ENCODE measurements at regions not wholly inside any gene's neighbourhood (a gene's known extent, or its start where the extent isn't known, plus 50 kb on each side); places are given as distances from the start of the nearest gene placed in this dataset.
"Not testable (repeated sequence)": the region's sequence is repeated elsewhere in the genome, so short reads cannot be mapped to it uniquely, and the experiment has no call there.

- WGBS, 2 experiments: 58 to 70% methylated on average over 2 of the region's 7 CpGs
- H3K27ac ChIP-seq (ENCODE audit: insufficient read depth, low read depth, low read length, poor library complexity, severe bottlenecking); H3K4me3 ChIP-seq (ENCODE audit: insufficient read depth, low read depth, low read length); H3K27me3 ChIP-seq (ENCODE audit: control insufficient read depth, insufficient read depth, low read length, poor library complexity, severe bottlenecking); H3K4me1 ChIP-seq (ENCODE audit: control insufficient read depth, insufficient read depth, low read length); H3K36me3 ChIP-seq (ENCODE audit: control insufficient read depth, insufficient read depth, low read length): not testable (repeated sequence)
- H3K9me3 ChIP-seq (ENCODE audit: control insufficient read depth, low read length): peaks cover 11% of the 10 kb centered on the region
These were observed 159.7 kb downstream of the TMEM121 start for GRCh38 chr14:105686050-105686449.

DNA sequence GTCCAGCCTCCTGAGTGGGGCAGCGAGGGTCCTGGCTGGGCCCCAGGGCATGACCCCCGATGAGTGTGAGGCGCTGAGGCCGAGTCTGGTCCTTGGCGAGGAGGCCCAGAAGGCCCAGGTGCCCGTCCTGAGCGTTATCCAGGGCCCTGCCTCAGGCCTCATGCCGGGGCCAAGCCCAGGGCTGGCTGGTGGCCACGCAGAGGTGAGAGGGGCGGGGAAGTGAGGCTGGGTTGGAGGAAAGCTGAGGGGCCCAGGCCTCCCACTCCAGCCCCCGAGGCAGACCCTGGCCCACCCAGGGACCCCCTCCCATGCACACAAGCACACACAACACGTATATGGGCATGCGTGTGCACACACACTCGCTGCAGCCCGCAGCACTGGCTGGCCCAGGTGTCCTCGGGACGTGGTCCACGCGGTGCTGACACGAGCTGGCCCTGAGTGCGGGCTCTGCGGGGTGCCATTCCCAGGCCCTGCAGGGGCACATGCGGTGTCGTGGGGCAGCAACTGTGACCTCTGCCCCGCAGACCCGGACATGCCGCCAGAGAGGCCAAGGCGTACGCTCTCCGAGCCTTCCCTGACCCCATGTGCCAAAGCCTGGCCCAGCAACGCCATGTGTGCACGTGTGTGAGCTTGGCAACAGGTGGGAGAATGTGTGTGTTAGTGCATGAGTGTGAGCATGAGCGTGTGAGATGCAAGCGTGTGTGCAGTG, 160.2 kb downstream of the TMEM121 start:
- H3K27ac ChIP-seq (ENCODE audit: insufficient read depth, low read depth, low read length, poor library complexity, severe bottlenecking); H3K36me3 ChIP-seq (ENCODE audit: control insufficient read depth, insufficient read depth, low read length); H3K27me3 ChIP-seq (ENCODE audit: control insufficient read depth, insufficient read depth, low read length, poor library complexity, severe bottlenecking); H3K4me3 ChIP-seq (ENCODE audit: insufficient read depth, low read depth, low read length); H3K4me1 ChIP-seq (ENCODE audit: control insufficient read depth, insufficient read depth, low read length): not testable (repeated sequence)
- 86 to 91% methylated on average over 22 to 31 of the region's 34 CpGs for WGBS, 2 experiments
- H3K9me3 ChIP-seq (ENCODE audit: control insufficient read depth, low read length): peaks cover 11% of the 10 kb centered on the region

- H3K36me3 ChIP-seq (ENCODE audit: control insufficient read depth, insufficient read depth, low read length); H3K27ac ChIP-seq (ENCODE audit: insufficient read depth, low read depth, low read length, poor library complexity, severe bottlenecking); H3K27me3 ChIP-seq (ENCODE audit: control insufficient read depth, insufficient read depth, low read length, poor library complexity, severe bottlenecking); H3K4me1 ChIP-seq (ENCODE audit: control insufficient read depth, insufficient read depth, low read length); H3K4me3 ChIP-seq (ENCODE audit: insufficient read depth, low read depth, low read length): not testable (repeated sequence)
- 77 to 80% methylated on average over 23 of the region's 23 CpGs for WGBS, 2 experiments
- H3K9me3 ChIP-seq (ENCODE audit: control insufficient read depth, low read length): peaks cover 11% of the 10 kb centered on the region
These were observed 161.0 kb downstream of the TMEM121 start for GRCh38 chr14:105687171-105688022.

DNA sequence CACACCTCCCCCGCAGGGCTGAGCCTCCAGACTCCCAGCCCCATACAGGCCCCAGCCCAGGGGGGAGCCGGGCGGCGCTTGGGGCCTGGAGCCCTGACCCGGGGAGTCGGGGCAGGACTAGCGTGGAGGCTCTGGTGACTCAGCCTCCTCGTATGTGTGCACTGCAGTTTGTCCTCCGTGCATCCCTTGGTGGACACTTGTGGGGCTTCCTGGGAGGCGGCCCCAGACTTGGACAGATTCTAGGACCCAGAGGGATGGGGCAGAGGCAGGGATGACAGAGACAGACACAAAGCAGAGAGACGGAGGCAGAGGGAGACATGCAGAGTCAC, 161.6 kb downstream of the TMEM121 start:
- H3K9me3 ChIP-seq (ENCODE audit: control insufficient read depth, low read length): peaks cover 11% of the 10 kb centered on the region
- WGBS, 2 experiments: 87 to 89% methylated on average over 10 of the region's 11 CpGs
- H3K27me3 ChIP-seq (ENCODE audit: control insufficient read depth, insufficient read depth, low read length, poor library complexity, severe bottlenecking); H3K27ac ChIP-seq (ENCODE audit: insufficient read depth, low read depth, low read length, poor library complexity, severe bottlenecking); H3K36me3 ChIP-seq (ENCODE audit: control insufficient read depth, insufficient read depth, low read length); H3K4me1 ChIP-seq (ENCODE audit: control insufficient read depth, insufficient read depth, low read length); H3K4me3 ChIP-seq (ENCODE audit: insufficient read depth, low read depth, low read length): not testable (repeated sequence)

DNA sequence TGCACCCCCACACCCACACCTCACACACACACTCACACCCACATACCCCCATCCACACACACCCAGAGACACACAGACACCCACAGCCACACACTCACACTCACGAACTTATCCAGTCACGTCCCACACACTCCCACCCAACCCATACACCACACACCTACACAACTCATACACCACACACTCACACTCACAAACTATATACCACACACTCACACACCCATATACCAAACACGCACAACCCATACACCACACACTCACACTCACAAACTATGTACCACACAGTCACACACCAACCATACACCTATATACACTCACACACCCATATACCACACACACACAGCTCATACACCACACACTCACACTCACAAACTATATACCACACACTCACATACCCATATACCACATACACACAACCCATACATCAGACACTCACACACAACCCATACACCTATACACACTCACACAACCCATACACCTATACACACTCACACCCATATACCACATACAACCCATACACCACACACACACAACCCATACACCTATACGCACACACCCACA, 162.4 kb downstream of the TMEM121 start:
- H3K36me3 ChIP-seq (ENCODE audit: control insufficient read depth, insufficient read depth, low read length); H3K27ac ChIP-seq (ENCODE audit: insufficient read depth, low read depth, low read length, poor library complexity, severe bottlenecking); H3K27me3 ChIP-seq (ENCODE audit: control insufficient read depth, insufficient read depth, low read length, poor library complexity, severe bottlenecking); H3K4me1 ChIP-seq (ENCODE audit: control insufficient read depth, insufficient read depth, low read length); H3K4me3 ChIP-seq (ENCODE audit: insufficient read depth, low read depth, low read length): not testable (repeated sequence)
- 80 to 89% methylated on average over 4 of the region's 4 CpGs for WGBS, 2 experiments
- peaks cover 11% of the 10 kb centered on the region for H3K9me3 ChIP-seq (ENCODE audit: control insufficient read depth, low read length)

GRCh38 chr14:105689722-105690121, 163.3 kb downstream of the TMEM121 start:
- no peak overlapping the region for H3K27ac ChIP-seq (ENCODE audit: insufficient read depth, low read depth, low read length, poor library complexity, severe bottlenecking)
- WGBS, 2 experiments: 75 to 88% methylated on average over 1 of the region's 1 CpG
- H3K9me3 ChIP-seq (ENCODE audit: control insufficient read depth, low read length): peaks cover 19% of the 10 kb centered on the region
- no peak overlapping the region for H3K4me3 ChIP-seq (ENCODE audit: insufficient read depth, low read depth, low read length)
- no peaks in the 10 kb centered on the region for H3K36me3 ChIP-seq (ENCODE audit: control insufficient read depth, insufficient read depth, low read length)
- no peaks in the 10 kb centered on the region for H3K4me1 ChIP-seq (ENCODE audit: control insufficient read depth, insufficient read depth, low read length)
- H3K27me3 ChIP-seq (ENCODE audit: control insufficient read depth, insufficient read depth, low read length, poor library complexity, severe bottlenecking): no peaks in the 10 kb centered on the region

- H3K27me3 ChIP-seq (ENCODE audit: control insufficient read depth, insufficient read depth, low read length, poor library complexity, severe bottlenecking): no peaks in the 10 kb centered on the region
- peaks cover 14% of the 10 kb centered on the region for H3K9me3 ChIP-seq (ENCODE audit: control insufficient read depth, low read length)
- H3K4me3 ChIP-seq (ENCODE audit: insufficient read depth, low read depth, low read length): no peak overlapping the region
- H3K27ac ChIP-seq (ENCODE audit: insufficient read depth, low read depth, low read length, poor library complexity, severe bottlenecking): no peak overlapping the region
- no peaks in the 10 kb centered on the region for H3K36me3 ChIP-seq (ENCODE audit: control insufficient read depth, insufficient read depth, low read length)
- no peaks in the 10 kb centered on the region for H3K4me1 ChIP-seq (ENCODE audit: control insufficient read depth, insufficient read depth, low read length)
- 76 to 81% methylated on average over 3 of the region's 3 CpGs for WGBS, 2 experiments
These were observed 164.3 kb downstream of the TMEM121 start for GRCh38 chr14:105690671-105691070.

- not testable (repeated sequence) for H3K4me1 ChIP-seq (ENCODE audit: control insufficient read depth, insufficient read depth, low read length); H3K27ac ChIP-seq (ENCODE audit: insufficient read depth, low read depth, low read length, poor library complexity, severe bottlenecking); H3K36me3 ChIP-seq (ENCODE audit: control insufficient read depth, insufficient read depth, low read length); H3K27me3 ChIP-seq (ENCODE audit: control insufficient read depth, insufficient read depth, low read length, poor library complexity, severe bottlenecking); H3K4me3 ChIP-seq (ENCODE audit: insufficient read depth, low read depth, low read length)
- H3K9me3 ChIP-seq (ENCODE audit: control insufficient read depth, low read length): peaks cover 14% of the 10 kb centered on the region
- WGBS, 2 experiments: 82 to 86% methylated on average over 25 of the region's 25 CpGs
These were observed 165.1 kb downstream of the TMEM121 start for GRCh38 chr14:105691321-105692109.

GRCh38 chr14:105692110-105692685, 165.8 kb downstream of the TMEM121 start:
- H3K27ac ChIP-seq (ENCODE audit: insufficient read depth, low read depth, low read length, poor library complexity, severe bottlenecking); H3K4me1 ChIP-seq (ENCODE audit: control insufficient read depth, insufficient read depth, low read length); H3K4me3 ChIP-seq (ENCODE audit: insufficient read depth, low read depth, low read length); H3K27me3 ChIP-seq (ENCODE audit: control insufficient read depth, insufficient read depth, low read length, poor library complexity, severe bottlenecking); H3K36me3 ChIP-seq (ENCODE audit: control insufficient read depth, insufficient read depth, low read length): not testable (repeated sequence)
- WGBS, 2 experiments: 69 to 70% methylated on average over 3 to 7 of the region's 19 CpGs
- H3K9me3 ChIP-seq (ENCODE audit: control insufficient read depth, low read length): peaks cover 14% of the 10 kb centered on the region

All from ectodermal cell (in vitro differentiated cells).